GM18498 (cell line): ENCODE measurements at regions not wholly inside any gene's neighbourhood (a gene's known extent, or its start where the extent isn't known, plus 50 kb on each side); places are given as distances from the start of the nearest gene placed in this dataset.

ENCODE experiments used
- ATAC-seq: cut with Tn5 transposase; IDR thresholded peaks from one replicate; pipeline ENCODE4 v1.9.1; 2021; ENCODE audit warnings: mild to moderate bottlenecking, moderate library complexity; ENCODE audit not compliant: unreplicated experiment

- no peak for ATAC-seq
Measured at GRCh38 chr4:187544461-187545053, 451.0 kb upstream of the ZFP42 start.

GRCh38 chr4:187547316-187547715, 448.3 kb upstream of the ZFP42 start:
- ATAC-seq: no peak

GRCh38 chr4:187550256-187550950, 445.2 kb upstream of the ZFP42 start:
- ATAC-seq: no peak

GRCh38 chr4:187552781-187553180, 442.8 kb upstream of the ZFP42 start:
- ATAC-seq: no peak

- ATAC-seq: no peak
Measured at GRCh38 chr4:187555174-187555573, 440.4 kb upstream of the ZFP42 start.

GRCh38 chr4:187558391-187558790, 437.2 kb upstream of the ZFP42 start:
- no peak for ATAC-seq

GRCh38 chr4:187562345-187562744, 433.2 kb upstream of the ZFP42 start:
- ATAC-seq: no peak

GRCh38 chr4:187565416-187565815, 430.2 kb upstream of the ZFP42 start:
- no peak for ATAC-seq

GRCh38 chr4:187569871-187570270, 425.7 kb upstream of the ZFP42 start:
- ATAC-seq: no peak

- ATAC-seq: no peak
Measured at GRCh38 chr4:187575706-187576105, 419.9 kb upstream of the ZFP42 start.

GRCh38 chr4:187576751-187577150, 418.8 kb upstream of the ZFP42 start:
- no peak for ATAC-seq

- no peak for ATAC-seq
Measured at GRCh38 chr4:187577941-187578480, 417.6 kb upstream of the ZFP42 start.

- ATAC-seq: no peak
Measured at GRCh38 chr4:187586892-187587291, 408.7 kb upstream of the ZFP42 start.

- ATAC-seq: no peak
Measured at GRCh38 chr4:187598196-187598595, 397.4 kb upstream of the ZFP42 start.

GRCh38 chr4:187602339-187603092, 393.1 kb upstream of the ZFP42 start:
- no peak for ATAC-seq

- ATAC-seq: no peak
Measured at GRCh38 chr4:187603093-187604025, 392.2 kb upstream of the ZFP42 start.

- ATAC-seq: no peak
Measured at GRCh38 chr4:187604984-187605383, 390.6 kb upstream of the ZFP42 start.

GRCh38 chr4:187606581-187606980, 389.0 kb upstream of the ZFP42 start:
- peak; percentile 60 for ATAC-seq

GRCh38 chr4:187608001-187608421, 387.6 kb upstream of the ZFP42 start:
- ATAC-seq: no peak

- no peak for ATAC-seq
Measured at GRCh38 chr4:187612301-187612700, 383.3 kb upstream of the ZFP42 start.
